Suprapubic skin (tissue), 4 donors: ENCODE measurements at regions not wholly inside any gene's neighbourhood (a gene's known extent, or its start where the extent isn't known, plus 50 kb on each side); places are given as distances from the start of the nearest gene placed in this dataset.

Experiments used
- CTCF ChIP-seq, 2 donors: fragments of 200-600 bp in 1 of 2; fragments of 450-650 bp in 1 of 2; sonication (generic) in 1 of 2; IDR thresholded peaks; one replicate each; pipeline ENCODE4 v1.5.1; 2016 to 2019; ENCODE audit warnings: antibody characterized with exemption in 2 of 2, mild to moderate bottlenecking in 1 of 2, moderate library complexity in 1 of 2
- POLR2A ChIP-seq, 2 donors: fragments of 450-650 bp; IDR thresholded peaks; one replicate each; pipeline ENCODE4 v1.6.1; 2017; ENCODE audit warnings: antibody characterized with exemption in 2 of 2, mild to moderate bottlenecking in 2 of 2, moderate library complexity in 2 of 2
- POLR2AphosphoS5 ChIP-seq, 3 donors: sonication (generic); formaldehyde crosslinking; IDR thresholded peaks; one replicate each; pipeline ENCODE4 v1.6.1; 2017; ENCODE audit warnings: antibody characterized with exemption in 3 of 3

- TF ChIP-seq CTCF (IDR thresholded peaks at IDR 0.05) (no peak), POLR2A (IDR thresholded peaks at IDR 0.05) (no peak), POLR2AphosphoS5 (IDR thresholded peaks at IDR 0.05) (no peak)
Observed at GRCh38 chr15:100703671-100704070, 101.3 kb downstream of the ASB7 start.
